OCI-LY7 (cell line): ENCODE measurements at regions not wholly inside any gene's neighbourhood (a gene's known extent, or its start where the extent isn't known, plus 50 kb on each side); places are given as distances from the start of the nearest gene placed in this dataset.

Experiments
- CTCF ChIP-seq: fragments of 200-600 bp; sonication (generic); conservative IDR thresholded peaks from 2 replicates; pipeline ENCODE4 v1.5.1; 2014; ENCODE audit warnings: mild to moderate bottlenecking, antibody characterized with exemption, low read length, moderate library complexity, mixed read lengths
- EZH2phosphoT487 ChIP-seq: fragments of 200-600 bp; sonication (generic); IDR thresholded peaks from 2 replicates; pipeline ENCODE4 v1.6.1; 2018; ENCODE audit warnings: low read depth, borderline replicate concordance, mild to moderate bottlenecking, mixed run types, antibody characterized with exemption, low read length, moderate library complexity, mixed read lengths

GRCh38 chr2:150215041-150215440, 272.4 kb downstream of the RND3 start:
- no peak for TF ChIP-seq CTCF
- TF ChIP-seq EZH2phosphoT487, result no peak
